ENCODE measurements at regions not wholly inside any gene's neighbourhood (a gene's known extent, or its start where the extent isn't known, plus 50 kb on each side); places are given as distances from the start of the nearest gene placed in this dataset.

- no peak for DNase-seq
- no peak for ATAC-seq
Measured at GRCh38 chr3:103349760-103350159, 914.9 kb downstream of the ZPLD1 start.

GRCh38 chr3:103365467-103365866 lies 930.7 kb downstream of the ZPLD1 start:
- DNase-seq (no peak), ATAC-seq (no peak)

GRCh38 chr3:103367481-103367880 lies 932.7 kb downstream of the ZPLD1 start:
- DNase-seq (no peak), ATAC-seq (no peak)

- ATAC-seq (no peak), DNase-seq (no peak)
Measured at GRCh38 chr3:103371411-103371810, 936.6 kb downstream of the ZPLD1 start.

GRCh38 chr3:103372031-103372430 lies 937.2 kb downstream of the ZPLD1 start:
- no peak for ATAC-seq

GRCh38 chr3:103380391-103380790 lies 945.6 kb downstream of the ZPLD1 start:
- ATAC-seq (no peak), DNase-seq (no peak)

More at GRCh38 chr3:103372031-103372430, 937.2 kb downstream of the ZPLD1 start:
- no peak for DNase-seq

GRCh38 chr3:103381296-103382079 lies 946.7 kb downstream of the ZPLD1 start:
- no peak for ATAC-seq
- no peak for DNase-seq

GRCh38 chr3:103385961-103386656 lies 951.3 kb downstream of the ZPLD1 start:
- DNase-seq (no peak), ATAC-seq (no peak)

GRCh38 chr3:103388214-103388613 lies 953.4 kb downstream of the ZPLD1 start:
- DNase-seq (no peak), ATAC-seq (no peak)

GRCh38 chr3:103389356-103389755 lies 954.5 kb downstream of the ZPLD1 start:
- ATAC-seq (no peak), DNase-seq (no peak)

GRCh38 chr3:103393395-103394186 lies 958.8 kb downstream of the ZPLD1 start:
- no peak for ATAC-seq
- DNase-seq = no peak

GRCh38 chr3:103403191-103403590 lies 968.4 kb downstream of the ZPLD1 start:
- DNase-seq = no peak
- no peak for ATAC-seq

- DNase-seq (no peak), ATAC-seq (no peak)
Measured at GRCh38 chr3:103406320-103406850, 971.6 kb downstream of the ZPLD1 start.

- ATAC-seq = no peak
- no peak for DNase-seq
Measured at GRCh38 chr3:103410231-103410630, 975.4 kb downstream of the ZPLD1 start.

GRCh38 chr3:103421460-103421859 lies 986.6 kb downstream of the ZPLD1 start:
- DNase-seq (no peak), ATAC-seq (no peak)

GRCh38 chr3:103437883-103438282 lies 1003.1 kb downstream of the ZPLD1 start:
- no peak for ATAC-seq
- no peak for DNase-seq

- ATAC-seq (no peak), DNase-seq (no peak)
Measured at GRCh38 chr3:103440539-103441203, 1005.9 kb downstream of the ZPLD1 start.

GRCh38 chr3:103446953-103447629 lies 1012.3 kb downstream of the ZPLD1 start:
- ATAC-seq (no peak), DNase-seq (no peak)

GRCh38 chr3:103453152-103453551 lies 1018.3 kb downstream of the ZPLD1 start:
- ATAC-seq (no peak), DNase-seq (no peak)

GRCh38 chr3:103459815-103460214 lies 1025.0 kb downstream of the ZPLD1 start:
- no peak for DNase-seq
- no peak for ATAC-seq

- no peak for ATAC-seq
- no peak for DNase-seq
Measured at GRCh38 chr3:103470498-103470897, 1035.7 kb downstream of the ZPLD1 start.
